A673 (cell line): ENCODE measurements at regions not wholly inside any gene's neighbourhood (a gene's known extent, or its start where the extent isn't known, plus 50 kb on each side); places are given as distances from the start of the nearest gene placed in this dataset.

Experiments
- CTCF ChIP-seq: fragments of 300-800, 200-600 bp; sonication (generic); conservative IDR thresholded peaks from 2 replicates; pipeline ENCODE4 v1.5.1; 2017; ENCODE audit warnings: low read depth, mild to moderate bottlenecking, antibody characterized with exemption, low read length, moderate library complexity, mixed read lengths
- EZH2 ChIP-seq: fragments of 200-600 bp; sonication (generic); IDR thresholded peaks from 2 replicates; pipeline ENCODE4 v1.6.1; 2017; ENCODE audit warnings: borderline replicate concordance, low read depth, mild to moderate bottlenecking, mixed read lengths, antibody characterized with exemption, low read length; ENCODE audit not compliant: poor library complexity, severe bottlenecking

GRCh38 chr13:20349564-20350381 is 117.7 kb upstream of the GJB6 start:
- no peak for TF ChIP-seq CTCF
- no peak for TF ChIP-seq EZH2
